GM23248 (cell line): ENCODE measurements at regions not wholly inside any gene's neighbourhood (a gene's known extent, or its start where the extent isn't known, plus 50 kb on each side); places are given as distances from the start of the nearest gene placed in this dataset.

Source experiments
- EZH2 ChIP-seq: fragments of 200-600 bp; sonication (generic); IDR thresholded peaks from 2 replicates; pipeline ENCODE4 v1.6.1; 2018; ENCODE audit warnings: antibody characterized with exemption, mild to moderate bottlenecking; ENCODE audit not compliant: insufficient read depth, poor library complexity, severe bottlenecking
- EZH2phosphoT487 ChIP-seq: fragments of 200-600 bp; sonication (generic); IDR thresholded peaks from 2 replicates; pipeline ENCODE4 v1.6.1; 2018; ENCODE audit warnings: antibody characterized with exemption, moderate library complexity, mild to moderate bottlenecking, low read depth; ENCODE audit not compliant: insufficient read depth

- TF ChIP-seq EZH2 (no peak), EZH2phosphoT487 (no peak)
Observed at GRCh38 chr11:93935826-93936225, 85.3 kb upstream of the HEPHL1 start.
